ENCODE measurements at regions not wholly inside any gene's neighbourhood (a gene's known extent, or its start where the extent isn't known, plus 50 kb on each side); places are given as distances from the start of the nearest gene placed in this dataset.

DNA sequence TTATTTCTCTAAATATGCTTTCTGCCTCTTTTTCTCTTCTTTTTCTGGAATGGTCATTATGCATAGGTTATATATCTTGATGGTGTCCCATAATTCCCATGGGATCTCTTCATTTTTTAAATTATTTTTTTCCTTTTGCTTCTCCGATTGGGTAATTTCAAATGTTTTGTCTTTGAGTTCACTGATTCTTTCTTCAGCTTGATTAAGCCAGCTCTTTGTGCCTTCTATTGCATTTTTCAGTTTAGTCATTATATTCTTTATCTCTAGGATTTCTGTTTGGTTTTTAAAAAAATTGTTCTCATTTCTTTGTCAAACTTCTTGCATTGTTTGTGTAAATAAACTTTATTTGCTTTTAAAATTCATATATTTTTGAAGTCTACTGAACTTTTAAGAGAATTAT lies 251.1 kb downstream of the INSIG2 start:
- Histone ChIP-seq H3K4ac (ENCODE audit: low read length) (no peak overlapping the region), H3K9me3 (replicated peaks in 1 of 2; ENCODE audit: control insufficient read depth in 2 of 2, insufficient read depth in 1 of 2, low read depth in 1 of 2, low read length in 2 of 2) (peaks cover 0 to 14% of the 10 kb centered on the region in 2 donors), H3K9ac (ENCODE audit: low read depth, low read length, poor library complexity) (no peak overlapping the region), H2AFZ (ENCODE audit: low read length) (no peak overlapping the region), H2BK15ac (ENCODE audit: low read length) (no peak overlapping the region), H3K23ac (ENCODE audit: low read depth, low read length, poor library complexity) (no peak overlapping the region), H4K8ac (ENCODE audit: low read depth, low read length) (no peak overlapping the region), H2AK5ac (ENCODE audit: low read depth, low read length) (no peak overlapping the region), H3K4me2 (ENCODE audit: insufficient read depth, low read length, poor library complexity, severe bottlenecking) (no peak overlapping the region), H4K91ac (ENCODE audit: low read depth, low read length, poor library complexity) (no peak overlapping the region), H3K18ac (ENCODE audit: low read length) (no peak overlapping the region), H3K79me1 (ENCODE audit: low read depth, low read length) (no peaks in the 10 kb centered on the region), H3K4me3 (ENCODE audit: low read length in 2 of 2) (no peak overlapping the region), H3K14ac (ENCODE audit: low read length) (no peak overlapping the region), H3K4me1 (ENCODE audit: control insufficient read depth in 2 of 2, insufficient read depth in 1 of 2, low read depth in 1 of 2, low read length in 2 of 2) (no peaks in the 10 kb centered on the region), H3K27ac (replicated peaks; ENCODE audit: low read length) (no peak overlapping the region), H3K36me3 (replicated peaks in 1 of 2; ENCODE audit: control insufficient read depth in 2 of 2, insufficient read depth in 2 of 2, low read length in 2 of 2) (no peaks in the 10 kb centered on the region), H2BK120ac (ENCODE audit: low read depth, low read length) (no peak overlapping the region), H2BK5ac (ENCODE audit: low read length) (no peak overlapping the region), H3K27me3 (ENCODE audit: control insufficient read depth in 3 of 3, insufficient read depth in 3 of 3, low read depth in 1 of 3, low read length in 3 of 3) (no peaks in the 10 kb centered on the region), H2BK12ac (ENCODE audit: low read length) (no peak overlapping the region)
- no CpG with 5 or more reads among the region's 1 CpG for WGBS, 2 donors (ENCODE audit: extremely low coverage in 2 of 2, insufficient read length in 2 of 2, insufficient replicate concordance in 1 of 2)
- no peak for DNase-seq (ENCODE audit: low spot score)

DNA sequence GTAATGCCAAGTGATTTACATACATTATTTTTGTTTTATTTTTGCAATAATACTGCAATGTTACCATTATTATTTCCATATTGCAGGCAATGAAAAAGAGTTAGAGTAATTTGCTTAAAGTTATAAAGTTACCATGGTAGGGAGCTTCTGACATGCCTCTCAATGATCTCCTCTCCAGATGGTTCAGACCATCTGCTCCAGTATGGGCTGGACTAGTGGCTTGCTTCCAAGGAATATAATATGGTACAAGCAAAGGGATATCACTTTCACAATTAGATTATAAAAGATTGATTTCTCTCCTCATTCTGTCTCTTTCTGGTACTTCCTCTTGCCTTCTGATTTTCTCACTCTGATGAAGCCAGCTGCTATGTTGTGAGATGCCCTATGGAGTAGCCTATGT lies 245.4 kb downstream of the INSIG2 start:
- DNase-seq (ENCODE audit: low spot score), result no peak
- H3K14ac ChIP-seq (ENCODE audit: low read length), result no peak overlapping the region
- no peak overlapping the region for H3K4me2 ChIP-seq (ENCODE audit: insufficient read depth, low read length, poor library complexity, severe bottlenecking)
- no peak overlapping the region for H4K91ac ChIP-seq (ENCODE audit: low read depth, low read length, poor library complexity)
- no peak overlapping the region for H2AFZ ChIP-seq (ENCODE audit: low read length)
- no peak overlapping the region for H2BK5ac ChIP-seq (ENCODE audit: low read length)
- no peak overlapping the region for H3K4ac ChIP-seq (ENCODE audit: low read length)
- no peaks in the 10 kb centered on the region for H3K4me1 ChIP-seq (ENCODE audit: control insufficient read depth in 2 of 2, insufficient read depth in 1 of 2, low read depth in 1 of 2, low read length in 2 of 2)
- H3K9me3 ChIP-seq (replicated peaks in 1 of 2; ENCODE audit: control insufficient read depth in 2 of 2, insufficient read depth in 1 of 2, low read depth in 1 of 2, low read length in 2 of 2), result peaks cover 0 to 6% of the 10 kb centered on the region in 2 donors
- H2BK12ac ChIP-seq (ENCODE audit: low read length), result no peak overlapping the region
- H2AK5ac ChIP-seq (ENCODE audit: low read depth, low read length), result no peak overlapping the region
- no peak overlapping the region for H3K18ac ChIP-seq (ENCODE audit: low read length)
- no peaks in the 10 kb centered on the region for H3K36me3 ChIP-seq (replicated peaks in 1 of 2; ENCODE audit: control insufficient read depth in 2 of 2, insufficient read depth in 2 of 2, low read length in 2 of 2)
- H3K4me3 ChIP-seq (ENCODE audit: low read length in 2 of 2), result no peak overlapping the region
- no peak overlapping the region for H3K23ac ChIP-seq (ENCODE audit: low read depth, low read length, poor library complexity)
- no peak overlapping the region for H2BK120ac ChIP-seq (ENCODE audit: low read depth, low read length)
- H4K8ac ChIP-seq (ENCODE audit: low read depth, low read length), result no peak overlapping the region
- no peaks in the 10 kb centered on the region for H3K27me3 ChIP-seq (ENCODE audit: control insufficient read depth in 3 of 3, insufficient read depth in 3 of 3, low read depth in 1 of 3, low read length in 3 of 3)
- H3K79me1 ChIP-seq (ENCODE audit: low read depth, low read length), result no peaks in the 10 kb centered on the region
- H2BK15ac ChIP-seq (ENCODE audit: low read length), result no peak overlapping the region
- H3K27ac ChIP-seq (replicated peaks; ENCODE audit: low read length), result no peak overlapping the region
- no peak overlapping the region for H3K9ac ChIP-seq (ENCODE audit: low read depth, low read length, poor library complexity)

DNA sequence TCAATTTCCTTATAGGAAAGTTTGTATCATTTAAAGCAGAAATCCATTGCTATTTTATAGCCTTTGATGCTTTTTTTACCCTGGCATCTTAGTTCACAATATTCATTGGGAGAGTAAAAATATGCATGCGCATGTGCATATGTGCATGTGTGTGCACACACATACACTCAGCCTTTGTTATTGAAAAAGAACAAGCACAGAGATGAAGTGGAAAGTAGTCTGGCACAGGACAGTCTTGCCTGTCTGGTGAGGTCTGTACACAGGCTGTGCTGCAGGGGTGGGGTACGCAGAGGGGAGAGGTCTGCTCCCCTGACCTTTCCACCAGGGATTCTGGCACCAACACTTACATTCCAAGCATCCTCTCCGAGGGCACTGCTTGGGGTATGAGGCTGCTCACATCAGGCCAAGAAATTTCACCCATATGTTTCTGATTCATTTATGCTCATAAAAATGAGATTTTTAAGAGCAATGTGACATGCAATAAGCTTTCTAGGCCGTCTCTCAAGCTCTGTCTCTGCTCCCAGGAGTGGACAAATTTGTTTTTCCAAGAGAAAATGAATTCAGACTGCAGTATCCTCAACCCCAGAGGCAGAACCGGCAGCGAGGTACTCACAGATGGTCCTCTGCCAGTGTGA lies 237.2 kb downstream of the INSIG2 start:
- Histone ChIP-seq H2BK5ac (ENCODE audit: low read length) (no peak overlapping the region), H2BK15ac (ENCODE audit: low read length) (no peak overlapping the region), H3K4ac (ENCODE audit: low read length) (no peak overlapping the region), H3K27ac (replicated peaks; ENCODE audit: low read length) (no peak overlapping the region), H3K9me3 (replicated peaks in 1 of 2; ENCODE audit: control insufficient read depth in 2 of 2, insufficient read depth in 1 of 2, low read depth in 1 of 2, low read length in 2 of 2) (no peaks in the 10 kb centered on the region), H3K4me1 (ENCODE audit: control insufficient read depth in 2 of 2, insufficient read depth in 1 of 2, low read depth in 1 of 2, low read length in 2 of 2) (peaks cover 8 to 14% of the 10 kb centered on the region in 2 donors), H2AK5ac (ENCODE audit: low read depth, low read length) (no peak overlapping the region), H4K8ac (ENCODE audit: low read depth, low read length) (no peak overlapping the region), H3K4me3 (ENCODE audit: low read length in 2 of 2) (no peak overlapping the region), H3K27me3 (ENCODE audit: control insufficient read depth in 3 of 3, insufficient read depth in 3 of 3, low read depth in 1 of 3, low read length in 3 of 3) (no peaks in the 10 kb centered on the region), H2BK120ac (ENCODE audit: low read depth, low read length) (no peak overlapping the region), H3K9ac (ENCODE audit: low read depth, low read length, poor library complexity) (no peak overlapping the region), H4K91ac (ENCODE audit: low read depth, low read length, poor library complexity) (no peak overlapping the region), H3K4me2 (ENCODE audit: insufficient read depth, low read length, poor library complexity, severe bottlenecking) (no peak overlapping the region), H3K36me3 (replicated peaks in 1 of 2; ENCODE audit: control insufficient read depth in 2 of 2, insufficient read depth in 2 of 2, low read length in 2 of 2) (no peaks in the 10 kb centered on the region), H3K23ac (ENCODE audit: low read depth, low read length, poor library complexity) (no peak overlapping the region), H2AFZ (ENCODE audit: low read length) (no peak overlapping the region), H3K14ac (ENCODE audit: low read length) (no peak overlapping the region), H3K18ac (ENCODE audit: low read length) (no peak overlapping the region), H2BK12ac (ENCODE audit: low read length) (no peak overlapping the region), H3K79me1 (ENCODE audit: low read depth, low read length) (no peaks in the 10 kb centered on the region)
- WGBS, 2 donors (ENCODE audit: extremely low coverage in 2 of 2, insufficient read length in 2 of 2, insufficient replicate concordance in 1 of 2), result no CpG with 5 or more reads among the region's 6 CpGs
- no peak for DNase-seq (ENCODE audit: low spot score)

DNA sequence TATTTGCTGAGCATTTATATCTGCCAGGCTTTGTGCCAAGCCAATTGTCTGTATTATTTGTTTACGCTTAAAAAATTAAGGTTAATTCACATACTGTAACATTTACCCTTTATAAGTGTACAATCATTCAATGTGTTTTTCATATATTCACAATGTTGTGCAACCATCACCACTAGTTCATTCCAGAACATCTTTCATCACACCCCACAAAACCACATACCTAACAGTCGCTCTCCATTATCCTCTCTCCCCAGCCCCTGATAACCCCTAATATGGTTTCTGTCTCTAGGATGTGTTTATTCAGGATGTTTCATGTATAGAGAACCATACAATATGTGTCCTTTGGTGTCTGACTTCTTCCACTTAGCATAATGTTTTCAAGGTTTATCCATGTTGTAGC lies 234.1 kb downstream of the INSIG2 start:
- H2BK120ac ChIP-seq (ENCODE audit: low read depth, low read length), result no peak overlapping the region
- H2BK12ac ChIP-seq (ENCODE audit: low read length), result no peak overlapping the region
- H3K9me3 ChIP-seq (replicated peaks in 1 of 2; ENCODE audit: control insufficient read depth in 2 of 2, insufficient read depth in 1 of 2, low read depth in 1 of 2, low read length in 2 of 2), result no peaks in the 10 kb centered on the region
- no peak for DNase-seq (ENCODE audit: low spot score)
- H3K9ac ChIP-seq (ENCODE audit: low read depth, low read length, poor library complexity), result no peak overlapping the region
- H4K91ac ChIP-seq (ENCODE audit: low read depth, low read length, poor library complexity), result no peak overlapping the region
- peaks cover 17 to 38% of the 10 kb centered on the region in 2 donors for H3K4me1 ChIP-seq (ENCODE audit: control insufficient read depth in 2 of 2, insufficient read depth in 1 of 2, low read depth in 1 of 2, low read length in 2 of 2)
- no peak overlapping the region for H3K4me2 ChIP-seq (ENCODE audit: insufficient read depth, low read length, poor library complexity, severe bottlenecking)
- H3K4ac ChIP-seq (ENCODE audit: low read length), result no peak overlapping the region
- H2BK5ac ChIP-seq (ENCODE audit: low read length), result no peak overlapping the region
- H3K79me1 ChIP-seq (ENCODE audit: low read depth, low read length), result no peaks in the 10 kb centered on the region
- H3K4me3 ChIP-seq (ENCODE audit: low read length in 2 of 2), result no peak overlapping the region
- no peak overlapping the region for H2BK15ac ChIP-seq (ENCODE audit: low read length)
- H3K36me3 ChIP-seq (replicated peaks in 1 of 2; ENCODE audit: control insufficient read depth in 2 of 2, insufficient read depth in 2 of 2, low read length in 2 of 2), result no peaks in the 10 kb centered on the region
- H4K8ac ChIP-seq (ENCODE audit: low read depth, low read length), result no peak overlapping the region
- no peak overlapping the region for H3K18ac ChIP-seq (ENCODE audit: low read length)
- no peak overlapping the region for H2AFZ ChIP-seq (ENCODE audit: low read length)
- H2AK5ac ChIP-seq (ENCODE audit: low read depth, low read length), result no peak overlapping the region
- no peaks in the 10 kb centered on the region for H3K27me3 ChIP-seq (ENCODE audit: control insufficient read depth in 3 of 3, insufficient read depth in 3 of 3, low read depth in 1 of 3, low read length in 3 of 3)
- no peak overlapping the region for H3K23ac ChIP-seq (ENCODE audit: low read depth, low read length, poor library complexity)
- H3K14ac ChIP-seq (ENCODE audit: low read length), result no peak overlapping the region
- no peak overlapping the region for H3K27ac ChIP-seq (replicated peaks; ENCODE audit: low read length)
- 100% methylated on average over 1 of the region's 2 CpGs; no CpG with 5 or more reads in 1 of the 2 donors for WGBS, 2 donors (ENCODE audit: extremely low coverage in 2 of 2, insufficient read length in 2 of 2, insufficient replicate concordance in 1 of 2)
